HEK293 (cell line): ENCODE measurements at regions not wholly inside any gene's neighbourhood (a gene's known extent, or its start where the extent isn't known, plus 50 kb on each side); places are given as distances from the start of the nearest gene placed in this dataset.

Experiments
- CTCF ChIA-PET: fragments of 350-600 bp; formaldehyde crosslinking; extraction: SDS; loops from one replicate; lab custom pipeline; 2021; ENCODE audit warnings: antibody characterized with exemption; lab: Yijun Ruan, JAX
- POLR2A ChIA-PET: fragments of 300-600 bp; formaldehyde crosslinking; extraction: SDS; loops from one replicate; lab custom pipeline; 2020; ENCODE audit warnings: antibody characterized with exemption, inconsistent platforms; lab: Yijun Ruan, JAX
- H3K27ac ChIP-seq: fragments of 200-500 bp; sonication (Bioruptor generic); 2 replicates; pipeline ENCODE4 v1.5.1; 2014; ENCODE audit warnings: low read depth, low read length, control low read depth, inconsistent platforms; ENCODE audit errors: extremely low read depth
- H3K36me3 ChIP-seq, 2 experiments: fragments of 200-500 bp in 1 of 2; sonication (Bioruptor generic) in 1 of 2; 1 replicate in 1 of 2; 2 replicates in 1 of 2; pipeline ENCODE4 v1.5.1; 2014 to 2017; ENCODE audit warnings: inconsistent platforms in 2 of 2, low read length in 2 of 2; ENCODE audit not compliant: control insufficient read depth in 2 of 2, insufficient read depth in 1 of 2
- H3K4me1 ChIP-seq: fragments of 200-500 bp; sonication (Bioruptor generic); 2 replicates; pipeline ENCODE4 v1.5.1; 2014; ENCODE audit warnings: mild to moderate bottlenecking, low read length, inconsistent platforms; ENCODE audit not compliant: control insufficient read depth, insufficient read depth
- H3K4me3 ChIP-seq: 2 replicates; pipeline ENCODE4 v1.5.1; 2011; ENCODE audit warnings: low read depth, mild to moderate bottlenecking, control low read depth, low read length, moderate library complexity
- H3K9me3 ChIP-seq: fragments of 200-500 bp; sonication (Bioruptor generic); 2 replicates; pipeline ENCODE4 v1.5.1; 2014; ENCODE audit warnings: low read depth, low read length, inconsistent platforms; ENCODE audit not compliant: control insufficient read depth, insufficient read depth
- GLIS1 ChIP-seq: fragments of 450-650 bp; formaldehyde crosslinking; IDR thresholded peaks from 2 replicates; pipeline ENCODE4 v1.5.1; 2016; ENCODE audit warnings: missing biosample characterization, missing genetic modification characterization
- KLF10 ChIP-seq: fragments of 450-650 bp; IDR thresholded peaks from 2 replicates; pipeline ENCODE4 v1.5.1; 2018; ENCODE audit warnings: missing biosample characterization, mild to moderate bottlenecking, missing genetic modification characterization
- SP7 ChIP-seq: fragments of 450-650 bp; formaldehyde crosslinking; IDR thresholded peaks from 2 replicates; pipeline ENCODE4 v1.5.1; 2016; ENCODE audit warnings: missing biosample characterization, missing genetic modification characterization
- ZBTB10 ChIP-seq: fragments of 450-650 bp; formaldehyde crosslinking; IDR thresholded peaks from 2 replicates; pipeline ENCODE4 v1.5.1; 2016; ENCODE audit warnings: missing biosample characterization, missing genetic modification characterization
- ZFHX2 ChIP-seq: fragments of 450-650 bp; formaldehyde crosslinking; conservative IDR thresholded peaks from 2 replicates; pipeline ENCODE4 v1.5.1; 2016; ENCODE audit warnings: missing biosample characterization, missing genetic modification characterization
- ZNF132 ChIP-seq: fragments of 450-650 bp; formaldehyde crosslinking; IDR thresholded peaks from 2 replicates; pipeline ENCODE4 v1.5.1; 2017; ENCODE audit warnings: missing biosample characterization, missing genetic modification characterization, borderline replicate concordance
- ZNF394 ChIP-seq: fragments of 450-650 bp; formaldehyde crosslinking; IDR thresholded peaks from 2 replicates; pipeline ENCODE4 v1.5.1; 2016; ENCODE audit warnings: missing biosample characterization, missing genetic modification characterization, mild to moderate bottlenecking, moderate library complexity, borderline replicate concordance
- ZNF473 ChIP-seq: fragments of 450-650 bp; formaldehyde crosslinking; IDR thresholded peaks from 2 replicates; pipeline ENCODE4 v1.5.1; 2017; ENCODE audit warnings: missing biosample characterization, missing genetic modification characterization
- ZNF48 ChIP-seq: fragments of 450-650 bp; formaldehyde crosslinking; IDR thresholded peaks from 2 replicates; pipeline ENCODE4 v1.5.1; 2016; ENCODE audit warnings: missing biosample characterization, missing genetic modification characterization
- ZNF501 ChIP-seq: fragments of 450-650 bp; formaldehyde crosslinking; IDR thresholded peaks from 2 replicates; pipeline ENCODE4 v1.5.1; 2016; ENCODE audit warnings: missing biosample characterization, missing genetic modification characterization
- ZNF596 ChIP-seq: fragments of 450-650 bp; IDR thresholded peaks from 2 replicates; pipeline ENCODE4 v1.5.0; 2018; ENCODE audit warnings: missing biosample characterization, mild to moderate bottlenecking, missing genetic modification characterization, moderate library complexity
- ZNF624 ChIP-seq: fragments of 450-650 bp; formaldehyde crosslinking; IDR thresholded peaks from 2 replicates; pipeline ENCODE4 v1.5.1; 2017; ENCODE audit warnings: missing biosample characterization, missing genetic modification characterization
- ZNF639 ChIP-seq: fragments of 450-650 bp; formaldehyde crosslinking; IDR thresholded peaks from 2 replicates; pipeline ENCODE4 v1.5.1; 2016; ENCODE audit warnings: missing biosample characterization, missing genetic modification characterization
- ZNF664 ChIP-seq: fragments of 450-650 bp; formaldehyde crosslinking; IDR thresholded peaks from 2 replicates; pipeline ENCODE4 v1.5.1; 2016; ENCODE audit warnings: missing biosample characterization, missing genetic modification characterization
- ZNF692 ChIP-seq: fragments of 450-650 bp; formaldehyde crosslinking; IDR thresholded peaks from 2 replicates; pipeline ENCODE4 v1.5.1; 2016; ENCODE audit warnings: missing biosample characterization, missing genetic modification characterization
- ZNF843 ChIP-seq: fragments of 450-650 bp; formaldehyde crosslinking; IDR thresholded peaks from 2 replicates; pipeline ENCODE4 v1.5.1; 2016; ENCODE audit warnings: missing biosample characterization, missing genetic modification characterization
- TF ChIP-seq, protein P1 (sequence below): fragments of 450-650 bp; formaldehyde crosslinking; IDR thresholded peaks from 2 replicates; pipeline ENCODE4 v1.5.1; 2016; ENCODE audit warnings: missing biosample characterization, missing genetic modification characterization
- TF ChIP-seq, protein P2 (sequence below): fragments of 450-650 bp; formaldehyde crosslinking; IDR thresholded peaks from 2 replicates; pipeline ENCODE4 v1.5.1; 2016; ENCODE audit warnings: missing biosample characterization, missing genetic modification characterization

- ChIA-PET CTCF (no interaction called here), POLR2A (no interaction called here)
- Histone ChIP-seq H3K36me3 (no peaks in the 10 kb centered on the region), H3K9me3 (no peaks in the 10 kb centered on the region)
- no peak for TF ChIP-seq ZNF48 (tag by site-specific recombination)
- TF ChIP-seq, protein P1, sequence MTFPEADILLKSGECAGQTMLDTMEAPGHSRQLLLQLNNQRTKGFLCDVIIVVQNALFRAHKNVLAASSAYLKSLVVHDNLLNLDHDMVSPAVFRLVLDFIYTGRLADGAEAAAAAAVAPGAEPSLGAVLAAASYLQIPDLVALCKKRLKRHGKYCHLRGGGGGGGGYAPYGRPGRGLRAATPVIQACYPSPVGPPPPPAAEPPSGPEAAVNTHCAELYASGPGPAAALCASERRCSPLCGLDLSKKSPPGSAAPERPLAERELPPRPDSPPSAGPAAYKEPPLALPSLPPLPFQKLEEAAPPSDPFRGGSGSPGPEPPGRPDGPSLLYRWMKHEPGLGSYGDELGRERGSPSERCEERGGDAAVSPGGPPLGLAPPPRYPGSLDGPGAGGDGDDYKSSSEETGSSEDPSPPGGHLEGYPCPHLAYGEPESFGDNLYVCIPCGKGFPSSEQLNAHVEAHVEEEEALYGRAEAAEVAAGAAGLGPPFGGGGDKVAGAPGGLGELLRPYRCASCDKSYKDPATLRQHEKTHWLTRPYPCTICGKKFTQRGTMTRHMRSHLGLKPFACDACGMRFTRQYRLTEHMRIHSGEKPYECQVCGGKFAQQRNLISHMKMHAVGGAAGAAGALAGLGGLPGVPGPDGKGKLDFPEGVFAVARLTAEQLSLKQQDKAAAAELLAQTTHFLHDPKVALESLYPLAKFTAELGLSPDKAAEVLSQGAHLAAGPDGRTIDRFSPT (tag by site-specific recombination), result no peak
- no peak for TF ChIP-seq GLIS1 (tag by site-specific recombination)
- no peak for TF ChIP-seq ZNF501
- no peak for TF ChIP-seq ZNF132 (tag by site-specific recombination)
- no peak for TF ChIP-seq ZNF596 (tag by site-specific recombination)
- TF ChIP-seq ZFHX2 (tag by site-specific recombination), result no peak
- TF ChIP-seq ZNF692, result no peak
- no peak for TF ChIP-seq SP7 (tag by site-specific recombination)
- no peak for TF ChIP-seq ZNF473 (tag by site-specific recombination)
- TF ChIP-seq ZNF394 (tag by site-specific recombination), result no peak
- no peak for TF ChIP-seq ZNF664 (tag by site-specific recombination)
- TF ChIP-seq ZNF639, result no peak
- TF ChIP-seq ZBTB10 (tag by site-specific recombination), result no peak
- TF ChIP-seq, protein P2, sequence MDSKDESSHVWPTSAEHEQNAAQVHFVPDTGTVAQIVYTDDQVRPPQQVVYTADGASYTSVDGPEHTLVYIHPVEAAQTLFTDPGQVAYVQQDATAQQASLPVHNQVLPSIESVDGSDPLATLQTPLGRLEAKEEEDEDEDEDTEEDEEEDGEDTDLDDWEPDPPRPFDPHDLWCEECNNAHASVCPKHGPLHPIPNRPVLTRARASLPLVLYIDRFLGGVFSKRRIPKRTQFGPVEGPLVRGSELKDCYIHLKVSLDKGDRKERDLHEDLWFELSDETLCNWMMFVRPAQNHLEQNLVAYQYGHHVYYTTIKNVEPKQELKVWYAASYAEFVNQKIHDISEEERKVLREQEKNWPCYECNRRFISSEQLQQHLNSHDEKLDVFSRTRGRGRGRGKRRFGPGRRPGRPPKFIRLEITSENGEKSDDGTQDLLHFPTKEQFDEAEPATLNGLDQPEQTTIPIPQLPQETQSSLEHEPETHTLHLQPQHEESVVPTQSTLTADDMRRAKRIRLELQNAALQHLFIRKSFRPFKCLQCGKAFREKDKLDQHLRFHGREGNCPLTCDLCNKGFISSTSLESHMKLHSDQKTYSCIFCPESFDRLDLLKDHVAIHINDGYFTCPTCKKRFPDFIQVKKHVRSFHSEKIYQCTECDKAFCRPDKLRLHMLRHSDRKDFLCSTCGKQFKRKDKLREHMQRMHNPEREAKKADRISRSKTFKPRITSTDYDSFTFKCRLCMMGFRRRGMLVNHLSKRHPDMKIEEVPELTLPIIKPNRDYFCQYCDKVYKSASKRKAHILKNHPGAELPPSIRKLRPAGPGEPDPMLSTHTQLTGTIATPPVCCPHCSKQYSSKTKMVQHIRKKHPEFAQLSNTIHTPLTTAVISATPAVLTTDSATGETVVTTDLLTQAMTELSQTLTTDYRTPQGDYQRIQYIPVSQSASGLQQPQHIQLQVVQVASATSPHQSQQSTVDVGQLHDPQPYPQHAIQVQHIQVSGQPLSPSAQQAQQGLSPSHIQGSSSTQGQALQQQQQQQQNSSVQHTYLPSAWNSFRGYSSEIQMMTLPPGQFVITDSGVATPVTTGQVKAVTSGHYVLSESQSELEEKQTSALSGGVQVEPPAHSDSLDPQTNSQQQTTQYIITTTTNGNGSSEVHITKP (tag by site-specific recombination), result no peak
- TF ChIP-seq ZNF624, result no peak
- no peak for TF ChIP-seq ZNF843 (tag by site-specific recombination)
- TF ChIP-seq KLF10 (tag by site-specific recombination), result no peak
- TF ChIP-seq, all 188 proteins: peak for 0
- Histone ChIP-seq H3K4me1 (no peaks in the 10 kb centered on the region), H3K4me3 (no peak overlapping the region), H3K27ac (no peak overlapping the region)
These were observed 472.0 kb downstream of the ZPLD1 start for GRCh38 chr3:102906818-102907217.
